ENCODE measurements at regions not wholly inside any gene's neighbourhood (a gene's known extent, or its start where the extent isn't known, plus 50 kb on each side); places are given as distances from the start of the nearest gene placed in this dataset.

GRCh38 chr11:135075740-135076139 is 663.7 kb upstream of the B3GAT1 start:
- Histone ChIP-seq H3K9me3 (ENCODE audit: control insufficient read depth, insufficient read depth, low read depth, low read length) (no peaks in the 10 kb centered on the region), H3K4me1 (ENCODE audit: control insufficient read depth, extremely low read depth, insufficient read depth, low read length) (no peaks in the 10 kb centered on the region), H3K4me2 (ENCODE audit: extremely low read depth, insufficient read depth, low read length) (no peak overlapping the region), H3K36me3 (ENCODE audit: control insufficient read depth, insufficient read depth, low read length) (no peaks in the 10 kb centered on the region), H3K4me3 (replicated peaks in 1 of 4; ENCODE audit: control extremely low read depth in 1 of 4, insufficient read depth in 1 of 4, low read depth in 3 of 4, low read length in 4 of 4) (no peak overlapping the region), H3K9ac (ENCODE audit: insufficient read depth, low read length) (no peak overlapping the region), H3K79me2 (ENCODE audit: control insufficient read depth, insufficient read depth, low read length) (no peaks in the 10 kb centered on the region), H3K27ac (ENCODE audit: insufficient read depth, low read length) (no peak overlapping the region), H2AFZ (ENCODE audit: low read length) (no peak overlapping the region), H3K27me3 (ENCODE audit: control insufficient read depth, insufficient read depth, low read length) (no peaks in the 10 kb centered on the region), H4K20me1 (ENCODE audit: control insufficient read depth, extremely low read depth, insufficient read depth, low read length) (no peaks in the 10 kb centered on the region)
- TF ChIP-seq CTCF (conservative IDR thresholded peaks at IDR 0.05 in 1 of 2, IDR thresholded peaks at IDR 0.05 in 1 of 2; ENCODE audit: low read depth in 1 of 2, low read length in 2 of 2), result peak; percentile 15 to 24
- no peak for TF ChIP-seq EZH2 (IDR thresholded peaks at IDR 0.05; ENCODE audit: low read length, missing control alignments)
- DNase-seq (ENCODE audit: low read depth in 2 of 2), result peak; percentile 12 to 21

GRCh38 chr11:135074397-135074998 is 662.5 kb upstream of the B3GAT1 start:
- no peak overlapping the region for H2AFZ ChIP-seq (ENCODE audit: low read length)
- no peak overlapping the region for H3K4me2 ChIP-seq (ENCODE audit: extremely low read depth, insufficient read depth, low read length)
- H4K20me1 ChIP-seq (ENCODE audit: control insufficient read depth, extremely low read depth, insufficient read depth, low read length), result no peaks in the 10 kb centered on the region
- TF ChIP-seq EZH2 (IDR thresholded peaks at IDR 0.05; ENCODE audit: low read length, missing control alignments) (no peak), CTCF (conservative IDR thresholded peaks at IDR 0.05 in 1 of 2, IDR thresholded peaks at IDR 0.05 in 1 of 2; ENCODE audit: low read depth in 1 of 2, low read length in 2 of 2) (no peak)
- no peaks in the 10 kb centered on the region for H3K27me3 ChIP-seq (ENCODE audit: control insufficient read depth, insufficient read depth, low read length)
- H3K4me3 ChIP-seq (replicated peaks in 1 of 4; ENCODE audit: control extremely low read depth in 1 of 4, insufficient read depth in 1 of 4, low read depth in 3 of 4, low read length in 4 of 4), result no peak overlapping the region
- no peaks in the 10 kb centered on the region for H3K4me1 ChIP-seq (ENCODE audit: control insufficient read depth, extremely low read depth, insufficient read depth, low read length)
- no peak overlapping the region for H3K27ac ChIP-seq (ENCODE audit: insufficient read depth, low read length)
- H3K9me3 ChIP-seq (ENCODE audit: control insufficient read depth, insufficient read depth, low read depth, low read length), result no peaks in the 10 kb centered on the region
- no peaks in the 10 kb centered on the region for H3K79me2 ChIP-seq (ENCODE audit: control insufficient read depth, insufficient read depth, low read length)
- H3K9ac ChIP-seq (ENCODE audit: insufficient read depth, low read length), result no peak overlapping the region
- peak in 1 of 2 donors; percentile 1 for DNase-seq (ENCODE audit: low read depth in 2 of 2)
- no peaks in the 10 kb centered on the region for H3K36me3 ChIP-seq (ENCODE audit: control insufficient read depth, insufficient read depth, low read length)

- H3K27ac ChIP-seq (ENCODE audit: insufficient read depth, low read length), result no peak overlapping the region
- no peak for TF ChIP-seq CTCF (conservative IDR thresholded peaks at IDR 0.05 in 1 of 2, IDR thresholded peaks at IDR 0.05 in 1 of 2; ENCODE audit: low read depth in 1 of 2, low read length in 2 of 2)
- TF ChIP-seq EZH2 (IDR thresholded peaks at IDR 0.05; ENCODE audit: low read length, missing control alignments), result no peak
- no peak for DNase-seq (ENCODE audit: low read depth in 2 of 2)
Measured at GRCh38 chr11:135073870-135074269, 661.8 kb upstream of the B3GAT1 start.

More at GRCh38 chr11:135073870-135074269, 661.8 kb upstream of the B3GAT1 start:
- no peak overlapping the region for H3K4me3 ChIP-seq (replicated peaks in 1 of 4; ENCODE audit: control extremely low read depth in 1 of 4, insufficient read depth in 1 of 4, low read depth in 3 of 4, low read length in 4 of 4)
- no peak overlapping the region for H3K4me2 ChIP-seq (ENCODE audit: extremely low read depth, insufficient read depth, low read length)
- H3K9ac ChIP-seq (ENCODE audit: insufficient read depth, low read length), result no peak overlapping the region
- no peak overlapping the region for H2AFZ ChIP-seq (ENCODE audit: low read length)
- H3K27me3 ChIP-seq (ENCODE audit: control insufficient read depth, insufficient read depth, low read length), result no peaks in the 10 kb centered on the region
- H3K36me3 ChIP-seq (ENCODE audit: control insufficient read depth, insufficient read depth, low read length), result no peaks in the 10 kb centered on the region
- no peaks in the 10 kb centered on the region for H3K4me1 ChIP-seq (ENCODE audit: control insufficient read depth, extremely low read depth, insufficient read depth, low read length)
- H3K9me3 ChIP-seq (ENCODE audit: control insufficient read depth, insufficient read depth, low read depth, low read length), result no peaks in the 10 kb centered on the region
- no peaks in the 10 kb centered on the region for H4K20me1 ChIP-seq (ENCODE audit: control insufficient read depth, extremely low read depth, insufficient read depth, low read length)
- no peaks in the 10 kb centered on the region for H3K79me2 ChIP-seq (ENCODE audit: control insufficient read depth, insufficient read depth, low read length)
